ENCODE measurements at regions not wholly inside any gene's neighbourhood (a gene's known extent, or its start where the extent isn't known, plus 50 kb on each side); places are given as distances from the start of the nearest gene placed in this dataset.

DNA sequence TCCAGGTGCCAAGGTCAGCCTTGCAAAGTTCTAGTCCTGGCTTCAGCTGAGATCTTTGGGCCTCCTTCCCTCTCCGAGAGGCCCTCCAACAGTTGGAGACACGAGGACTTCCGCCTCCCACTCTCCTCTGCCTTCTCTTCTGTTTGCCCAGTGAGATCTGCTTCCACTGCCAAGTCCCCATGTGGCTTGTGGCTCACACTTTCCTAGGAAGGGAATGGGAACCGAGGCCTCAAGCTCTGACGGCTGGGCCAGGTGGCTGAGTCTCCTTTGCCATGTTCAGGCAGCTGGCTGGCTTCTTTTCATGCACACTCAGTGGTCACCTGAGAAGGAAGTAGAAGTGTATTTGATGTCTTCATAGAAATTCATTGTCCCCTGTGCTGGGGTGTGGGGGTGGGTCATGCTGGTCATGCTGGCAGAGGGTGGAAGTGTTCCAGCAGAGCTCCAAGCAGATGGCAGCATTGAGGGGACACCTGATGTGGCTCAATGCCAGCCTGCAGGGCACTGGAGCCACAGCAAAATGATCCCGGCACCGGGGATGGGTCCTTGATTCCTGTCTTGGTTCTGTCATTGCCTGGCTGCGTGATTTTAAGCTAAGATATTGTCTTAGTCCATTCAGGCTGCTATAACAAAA lies 130.4 kb downstream of the ADAMTS15 start:
- TF ChIP-seq, protein P1, sequence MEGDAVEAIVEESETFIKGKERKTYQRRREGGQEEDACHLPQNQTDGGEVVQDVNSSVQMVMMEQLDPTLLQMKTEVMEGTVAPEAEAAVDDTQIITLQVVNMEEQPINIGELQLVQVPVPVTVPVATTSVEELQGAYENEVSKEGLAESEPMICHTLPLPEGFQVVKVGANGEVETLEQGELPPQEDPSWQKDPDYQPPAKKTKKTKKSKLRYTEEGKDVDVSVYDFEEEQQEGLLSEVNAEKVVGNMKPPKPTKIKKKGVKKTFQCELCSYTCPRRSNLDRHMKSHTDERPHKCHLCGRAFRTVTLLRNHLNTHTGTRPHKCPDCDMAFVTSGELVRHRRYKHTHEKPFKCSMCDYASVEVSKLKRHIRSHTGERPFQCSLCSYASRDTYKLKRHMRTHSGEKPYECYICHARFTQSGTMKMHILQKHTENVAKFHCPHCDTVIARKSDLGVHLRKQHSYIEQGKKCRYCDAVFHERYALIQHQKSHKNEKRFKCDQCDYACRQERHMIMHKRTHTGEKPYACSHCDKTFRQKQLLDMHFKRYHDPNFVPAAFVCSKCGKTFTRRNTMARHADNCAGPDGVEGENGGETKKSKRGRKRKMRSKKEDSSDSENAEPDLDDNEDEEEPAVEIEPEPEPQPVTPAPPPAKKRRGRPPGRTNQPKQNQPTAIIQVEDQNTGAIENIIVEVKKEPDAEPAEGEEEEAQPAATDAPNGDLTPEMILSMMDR (IDR thresholded peaks at IDR 0.05): no peak
- no peak for TF ChIP-seq EZH2 (IDR thresholded peaks at IDR 0.05; ENCODE audit: borderline replicate concordance, insufficient read depth, low read depth, low read length, poor library complexity, severe bottlenecking)

Measured in B cell (primary cell).